HK-2 (cell line): ENCODE measurements at regions not wholly inside any gene's neighbourhood (a gene's known extent, or its start where the extent isn't known, plus 50 kb on each side); places are given as distances from the start of the nearest gene placed in this dataset.

ENCODE experiments used
- DNase-seq: peaks from one replicate; pipeline ENCODE4 v3.0.0-alpha.2; 2018; ENCODE audit not compliant: unreplicated experiment

GRCh38 chr10:53006663-53007526, 234.3 kb upstream of the MBL2 start:
- no peak for DNase-seq

- no peak for DNase-seq
These were observed 233.2 kb upstream of the MBL2 start for GRCh38 chr10:53005612-53006345.

- DNase-seq, result no peak
These were observed 230.5 kb upstream of the MBL2 start for GRCh38 chr10:53003094-53003493.

GRCh38 chr10:52999681-53000080, 227.1 kb upstream of the MBL2 start:
- no peak for DNase-seq

GRCh38 chr10:52999258-52999657, 226.7 kb upstream of the MBL2 start:
- DNase-seq, result no peak

- DNase-seq, result no peak
These were observed 224.4 kb upstream of the MBL2 start for GRCh38 chr10:52997007-52997406.

GRCh38 chr10:52994370-52994769, 221.8 kb upstream of the MBL2 start:
- DNase-seq, result no peak

- DNase-seq, result no peak
These were observed 220.5 kb upstream of the MBL2 start for GRCh38 chr10:52993109-52993508.

GRCh38 chr10:52992567-52992966, 220.0 kb upstream of the MBL2 start:
- DNase-seq, result no peak

GRCh38 chr10:52988923-52989322, 216.3 kb upstream of the MBL2 start:
- no peak for DNase-seq

- no peak for DNase-seq
These were observed 213.5 kb upstream of the MBL2 start for GRCh38 chr10:52986125-52986524.

- DNase-seq, result no peak
These were observed 211.6 kb upstream of the MBL2 start for GRCh38 chr10:52984169-52984568.

GRCh38 chr10:52979295-52979990, 206.9 kb upstream of the MBL2 start:
- DNase-seq, result no peak

GRCh38 chr10:52977581-52977980, 205.0 kb upstream of the MBL2 start:
- DNase-seq, result no peak

- no peak for DNase-seq
These were observed 195.5 kb upstream of the MBL2 start for GRCh38 chr10:52967806-52968795.

GRCh38 chr10:52966904-52967303, 194.3 kb upstream of the MBL2 start:
- DNase-seq, result no peak

- no peak for DNase-seq
These were observed 193.4 kb upstream of the MBL2 start for GRCh38 chr10:52965938-52966401.

- no peak for DNase-seq
These were observed 192.9 kb upstream of the MBL2 start for GRCh38 chr10:52965509-52965908.

- no peak for DNase-seq
These were observed 188.7 kb upstream of the MBL2 start for GRCh38 chr10:52961323-52961722.

- DNase-seq, result no peak
These were observed 187.2 kb upstream of the MBL2 start for GRCh38 chr10:52959810-52960209.

- no peak for DNase-seq
These were observed 184.3 kb upstream of the MBL2 start for GRCh38 chr10:52956861-52957260.
